ENCODE measurements at regions not wholly inside any gene's neighbourhood (a gene's known extent, or its start where the extent isn't known, plus 50 kb on each side); places are given as distances from the start of the nearest gene placed in this dataset.
A peak's percentile ranks its signal among the peaks of the same experiment; 100 is the strongest.

DNA sequence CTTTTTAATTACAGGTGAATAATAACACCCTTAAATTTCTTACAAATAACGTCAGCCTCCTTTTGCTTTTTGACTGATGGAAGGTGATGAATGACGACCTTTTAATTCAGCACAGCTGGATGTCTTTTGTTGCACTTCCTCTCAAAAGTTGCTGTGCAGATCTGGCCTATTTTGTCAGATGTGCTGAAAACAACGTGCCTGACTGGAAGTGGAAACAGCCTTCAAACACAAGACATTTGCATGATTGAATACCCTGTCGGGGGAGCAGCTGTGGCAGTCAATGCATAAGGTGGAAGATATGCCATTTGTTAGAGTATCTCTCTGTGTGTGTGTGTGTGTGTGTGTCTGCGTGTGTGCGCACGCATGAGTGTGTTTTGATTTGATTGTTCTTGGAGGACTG, 579.7 kb downstream of the SPRY1 start:
- DNase-seq (peak in 4 of 5 donors; percentile 24 to 73 (median 46)), FAIRE-seq (no peak)
- Histone ChIP-seq H3K9me3 (ENCODE audit: control insufficient read depth in 2 of 3, insufficient read depth in 1 of 3, low read length in 3 of 3) (no peaks in the 10 kb centered on the region), H3K9ac (ENCODE audit: low read length in 3 of 3) (no peak overlapping the region), H3K4me3 (ENCODE audit: low read length in 3 of 3) (no peak overlapping the region), H3K27ac (ENCODE audit: low read depth in 2 of 2, low read length in 2 of 2) (no peak overlapping the region), H3K36me3 (ENCODE audit: control insufficient read depth in 2 of 3, insufficient read depth in 3 of 3, low read length in 3 of 3) (no peaks in the 10 kb centered on the region), H3K27me3 (ENCODE audit: control insufficient read depth, insufficient read depth, low read length) (no peaks in the 10 kb centered on the region), H3K4me1 (ENCODE audit: control insufficient read depth in 2 of 3, insufficient read depth in 2 of 3, low read depth in 1 of 3, low read length in 3 of 3) (peaks cover 0 to 9% (median 0%) of the 10 kb centered on the region in 3 donors)
- intact Hi-C loops (cut with DNase I) = no loop called here
- TF ChIP-seq, protein P1, sequence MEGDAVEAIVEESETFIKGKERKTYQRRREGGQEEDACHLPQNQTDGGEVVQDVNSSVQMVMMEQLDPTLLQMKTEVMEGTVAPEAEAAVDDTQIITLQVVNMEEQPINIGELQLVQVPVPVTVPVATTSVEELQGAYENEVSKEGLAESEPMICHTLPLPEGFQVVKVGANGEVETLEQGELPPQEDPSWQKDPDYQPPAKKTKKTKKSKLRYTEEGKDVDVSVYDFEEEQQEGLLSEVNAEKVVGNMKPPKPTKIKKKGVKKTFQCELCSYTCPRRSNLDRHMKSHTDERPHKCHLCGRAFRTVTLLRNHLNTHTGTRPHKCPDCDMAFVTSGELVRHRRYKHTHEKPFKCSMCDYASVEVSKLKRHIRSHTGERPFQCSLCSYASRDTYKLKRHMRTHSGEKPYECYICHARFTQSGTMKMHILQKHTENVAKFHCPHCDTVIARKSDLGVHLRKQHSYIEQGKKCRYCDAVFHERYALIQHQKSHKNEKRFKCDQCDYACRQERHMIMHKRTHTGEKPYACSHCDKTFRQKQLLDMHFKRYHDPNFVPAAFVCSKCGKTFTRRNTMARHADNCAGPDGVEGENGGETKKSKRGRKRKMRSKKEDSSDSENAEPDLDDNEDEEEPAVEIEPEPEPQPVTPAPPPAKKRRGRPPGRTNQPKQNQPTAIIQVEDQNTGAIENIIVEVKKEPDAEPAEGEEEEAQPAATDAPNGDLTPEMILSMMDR (IDR thresholded peaks at IDR 0.05; ENCODE audit: borderline replicate concordance, extremely low read depth, insufficient read depth) = no peak

DNA sequence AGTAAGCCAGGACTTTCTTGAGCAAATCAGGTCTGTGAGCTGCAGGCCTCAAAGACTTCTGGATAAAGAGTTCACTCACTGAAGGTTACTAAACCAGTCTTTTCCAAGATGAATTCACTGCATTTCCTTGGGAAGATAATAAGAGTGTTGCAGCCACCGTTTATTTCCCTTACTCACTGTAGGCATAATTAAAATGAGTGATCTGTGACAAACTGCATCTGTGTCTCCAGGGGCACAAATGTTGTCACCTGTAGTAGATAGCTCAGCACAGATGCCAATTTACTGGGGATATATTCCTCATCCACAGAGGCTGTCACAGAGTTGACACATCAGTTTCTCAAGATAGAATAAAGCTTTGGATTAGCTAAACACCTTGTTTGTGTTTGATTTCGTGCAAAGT, 580.2 kb downstream of the SPRY1 start:
- no peak for DNase-seq
- Histone ChIP-seq H3K36me3 (ENCODE audit: control insufficient read depth in 2 of 3, insufficient read depth in 3 of 3, low read length in 3 of 3) (no peaks in the 10 kb centered on the region), H3K4me3 (ENCODE audit: low read length in 3 of 3) (no peak overlapping the region), H3K27me3 (ENCODE audit: control insufficient read depth, insufficient read depth, low read length) (no peaks in the 10 kb centered on the region), H3K4me1 (ENCODE audit: control insufficient read depth in 2 of 3, insufficient read depth in 2 of 3, low read depth in 1 of 3, low read length in 3 of 3) (peaks cover 0 to 9% (median 0%) of the 10 kb centered on the region in 3 donors), H3K9ac (ENCODE audit: low read length in 3 of 3) (no peak overlapping the region), H3K27ac (ENCODE audit: low read depth in 2 of 2, low read length in 2 of 2) (no peak overlapping the region), H3K9me3 (ENCODE audit: control insufficient read depth in 2 of 3, insufficient read depth in 1 of 3, low read length in 3 of 3) (no peaks in the 10 kb centered on the region)
- TF ChIP-seq, protein P1 (IDR thresholded peaks at IDR 0.05; ENCODE audit: borderline replicate concordance, extremely low read depth, insufficient read depth) = no peak
- intact Hi-C loops (cut with DNase I) = no loop called here
- FAIRE-seq = no peak

DNA sequence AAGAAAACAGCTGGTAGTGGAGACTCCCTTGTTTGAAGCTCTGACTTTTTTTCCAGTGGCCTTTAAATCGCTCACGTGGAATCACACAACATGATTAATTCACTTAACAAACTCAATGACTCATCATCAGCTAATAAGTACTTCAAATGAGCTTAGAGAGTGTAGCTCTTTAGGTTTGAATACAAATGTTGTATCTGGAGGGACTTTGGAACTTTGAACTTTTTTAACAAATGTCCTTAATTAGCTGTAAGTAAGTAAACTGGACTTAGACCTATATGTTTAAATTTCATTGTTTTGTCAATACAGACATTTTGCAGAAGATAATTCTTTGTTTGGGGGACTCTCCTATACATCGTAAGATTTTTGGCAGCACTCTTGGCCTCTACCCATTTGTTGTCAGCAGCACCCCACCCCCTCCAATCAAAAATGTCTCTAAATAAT, 581.1 kb downstream of the SPRY1 start:
- H3K4me1 ChIP-seq (ENCODE audit: control insufficient read depth in 2 of 3, insufficient read depth in 2 of 3, low read depth in 1 of 3, low read length in 3 of 3) = peaks cover 0 to 9% (median 0%) of the 10 kb centered on the region in 3 donors
- DNase-seq (peak in 1 of 5 donors; percentile 29), FAIRE-seq (no peak)
- H3K36me3 ChIP-seq (ENCODE audit: control insufficient read depth in 2 of 3, insufficient read depth in 3 of 3, low read length in 3 of 3) = no peaks in the 10 kb centered on the region
- no peaks in the 10 kb centered on the region for H3K27me3 ChIP-seq (ENCODE audit: control insufficient read depth, insufficient read depth, low read length)
- H3K27ac ChIP-seq (ENCODE audit: low read depth in 2 of 2, low read length in 2 of 2) = no peak overlapping the region
- no peak overlapping the region for H3K4me3 ChIP-seq (ENCODE audit: low read length in 3 of 3)
- intact Hi-C loops (cut with DNase I) = no loop called here
- TF ChIP-seq, protein P1 (IDR thresholded peaks at IDR 0.05; ENCODE audit: borderline replicate concordance, extremely low read depth, insufficient read depth) = no peak
- no peak overlapping the region for H3K9ac ChIP-seq (ENCODE audit: low read length in 3 of 3)
- peaks cover 0 to 1% (median 0%) of the 10 kb centered on the region in 3 donors for H3K9me3 ChIP-seq (ENCODE audit: control insufficient read depth in 2 of 3, insufficient read depth in 1 of 3, low read length in 3 of 3)

DNA sequence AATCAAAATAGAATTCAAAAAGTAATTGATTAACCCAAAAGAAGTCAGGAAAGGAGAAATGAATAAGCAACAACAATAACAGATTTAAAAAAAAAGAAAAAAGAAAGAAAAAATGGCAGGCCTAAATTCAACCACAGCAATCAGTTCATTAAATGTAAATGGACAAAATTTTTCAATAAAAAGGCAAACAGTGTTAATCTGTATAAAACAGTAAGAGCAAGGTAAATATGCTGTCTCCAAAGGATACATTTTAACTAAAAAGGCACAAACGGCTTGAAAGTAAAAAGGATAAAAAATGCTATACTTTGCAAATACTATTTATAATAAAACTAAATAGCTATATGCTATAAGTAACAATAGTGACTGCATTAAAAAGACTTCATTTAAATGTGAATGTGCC, 582.0 kb downstream of the SPRY1 start:
- Histone ChIP-seq H3K9ac (ENCODE audit: low read length in 3 of 3) (no peak overlapping the region), H3K27ac (ENCODE audit: low read depth in 2 of 2, low read length in 2 of 2) (no peak overlapping the region), H3K4me3 (ENCODE audit: low read length in 3 of 3) (no peak overlapping the region), H3K36me3 (ENCODE audit: control insufficient read depth in 2 of 3, insufficient read depth in 3 of 3, low read length in 3 of 3) (no peaks in the 10 kb centered on the region), H3K4me1 (ENCODE audit: control insufficient read depth in 2 of 3, insufficient read depth in 2 of 3, low read depth in 1 of 3, low read length in 3 of 3) (peaks cover 0 to 9% (median 0%) of the 10 kb centered on the region in 3 donors), H3K27me3 (ENCODE audit: control insufficient read depth, insufficient read depth, low read length) (no peaks in the 10 kb centered on the region), H3K9me3 (ENCODE audit: control insufficient read depth in 2 of 3, insufficient read depth in 1 of 3, low read length in 3 of 3) (peaks cover 0 to 7% (median 0%) of the 10 kb centered on the region in 3 donors)
- TF ChIP-seq, protein P1 (IDR thresholded peaks at IDR 0.05; ENCODE audit: borderline replicate concordance, extremely low read depth, insufficient read depth) = no peak
- FAIRE-seq (no peak), DNase-seq (no peak)
- intact Hi-C loops (cut with DNase I) = no loop called here
